CD4-positive, alpha-beta T cell treated with Interleukin-6 for 4 hours (primary cell): ENCODE measurements at regions not wholly inside any gene's neighbourhood (a gene's known extent, or its start where the extent isn't known, plus 50 kb on each side); places are given as distances from the start of the nearest gene placed in this dataset.
"Not testable (repeated sequence)": the region's sequence is repeated elsewhere in the genome, so short reads cannot be mapped to it uniquely, and the experiment has no call there.

ENCODE experiments used
- DNase-seq: peaks from one replicate; pipeline ENCODE4 v3.0.0-alpha.2; 2020; ENCODE audit warnings: mixed read lengths

DNA sequence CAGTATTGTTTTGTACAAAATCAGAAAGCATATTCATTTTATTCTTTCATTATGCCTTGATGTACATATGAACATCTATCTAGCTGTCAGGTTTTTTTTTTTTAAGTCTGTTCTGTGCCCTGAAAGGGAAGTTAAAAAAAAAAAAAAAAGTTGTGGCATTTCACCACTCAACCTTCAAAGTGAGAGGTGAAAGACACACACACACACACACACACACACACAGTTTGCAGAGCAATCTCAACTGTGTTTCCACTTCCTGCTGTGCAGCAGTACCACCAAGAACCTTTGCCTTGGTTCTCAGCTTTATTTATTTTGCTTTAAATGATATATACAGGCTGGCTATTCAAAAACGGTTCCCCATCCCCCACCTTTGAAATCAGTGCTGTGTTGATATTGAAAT is 955.6 kb downstream of the GATA3 start:
- peak; percentile 73 for DNase-seq

DNA sequence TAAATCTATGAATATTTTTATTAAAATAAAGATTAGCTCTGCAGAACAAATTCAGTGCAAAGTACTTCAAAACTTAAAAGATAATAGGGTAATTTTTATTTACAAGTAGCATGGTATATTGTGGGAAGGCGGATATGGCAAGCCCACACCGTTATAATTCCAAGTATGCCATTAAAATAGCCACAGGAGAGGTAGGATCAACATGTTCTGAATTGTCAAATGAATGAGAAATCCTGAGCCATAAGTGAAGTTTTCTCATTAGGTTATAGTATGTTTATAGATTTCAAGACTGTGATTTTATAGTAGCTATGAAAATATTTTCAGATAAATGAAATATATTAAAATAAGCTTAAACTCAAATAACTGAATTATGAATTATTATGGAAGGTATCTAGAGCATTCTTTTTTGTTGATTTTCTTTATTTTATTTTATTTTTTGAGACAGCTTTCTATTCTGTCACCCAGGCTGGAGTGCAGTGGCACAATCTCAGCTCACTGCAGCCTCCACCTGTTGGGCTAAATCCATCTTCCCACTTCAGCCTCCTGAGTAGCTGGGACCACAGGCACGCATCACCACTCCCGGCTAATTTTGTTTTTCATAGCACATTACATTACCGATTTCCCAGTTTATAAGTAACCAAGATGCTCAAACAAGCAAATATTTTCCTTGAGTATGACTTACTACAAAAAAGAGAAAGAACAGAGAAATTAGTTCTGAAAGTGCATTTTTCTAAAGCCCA is 956.6 kb downstream of the GATA3 start:
- DNase-seq: no peak

DNA sequence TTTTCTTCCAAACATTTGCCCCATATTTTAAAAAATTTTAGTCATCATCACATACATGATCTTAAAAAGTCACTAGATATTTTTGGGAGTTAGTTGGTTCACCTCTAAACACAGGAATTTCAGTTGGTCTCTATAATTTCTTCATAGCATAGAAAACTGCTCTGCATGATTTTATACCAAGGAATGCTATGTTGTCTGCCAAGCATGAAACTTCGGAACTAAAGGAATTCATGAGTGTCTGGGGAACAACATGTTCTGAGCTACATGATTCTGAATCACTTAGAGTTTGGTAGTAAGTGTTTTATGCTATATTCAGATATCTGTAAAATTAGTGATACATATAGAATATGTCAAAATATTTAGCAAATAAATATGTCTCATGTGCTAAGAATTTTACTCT is 957.8 kb downstream of the GATA3 start:
- no peak for DNase-seq

DNA sequence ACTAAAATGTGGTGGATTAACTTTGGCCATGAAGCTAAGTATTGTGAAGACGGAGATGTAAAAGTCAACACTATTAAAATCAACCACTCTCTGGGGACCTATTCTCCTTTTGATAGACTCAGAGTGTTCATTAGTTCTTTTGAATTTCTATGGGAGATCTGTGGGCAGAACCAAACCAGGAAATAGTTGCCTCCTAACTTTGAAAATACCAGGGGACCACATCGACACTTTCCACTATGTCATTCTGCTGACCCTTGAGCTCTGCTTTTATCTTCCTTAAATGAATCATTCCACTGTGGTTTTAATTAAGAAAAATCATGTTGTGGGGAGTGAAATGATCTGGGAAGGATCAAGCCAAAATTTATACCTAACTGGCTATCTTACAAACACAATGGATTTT is 960.5 kb downstream of the GATA3 start:
- no peak for DNase-seq

DNA sequence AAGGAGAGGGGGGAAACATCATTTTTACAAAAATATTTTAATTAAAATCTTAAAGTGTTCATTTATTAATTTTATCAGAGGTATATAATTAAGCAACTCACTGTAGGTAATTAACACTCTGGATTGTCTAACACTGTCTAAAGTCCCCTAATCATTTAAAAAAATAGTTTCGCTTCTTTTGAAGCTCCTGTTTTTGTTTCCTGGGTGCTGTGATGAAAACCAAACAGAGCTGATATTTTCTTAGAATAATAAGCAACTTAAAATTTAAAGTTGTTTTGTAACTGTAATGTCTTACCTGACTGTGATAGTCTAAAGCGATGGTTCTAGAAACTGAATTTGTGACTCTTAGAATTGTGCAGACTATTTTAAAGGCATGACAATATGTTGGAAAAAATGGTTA is 961.0 kb downstream of the GATA3 start:
- DNase-seq: no peak

DNA sequence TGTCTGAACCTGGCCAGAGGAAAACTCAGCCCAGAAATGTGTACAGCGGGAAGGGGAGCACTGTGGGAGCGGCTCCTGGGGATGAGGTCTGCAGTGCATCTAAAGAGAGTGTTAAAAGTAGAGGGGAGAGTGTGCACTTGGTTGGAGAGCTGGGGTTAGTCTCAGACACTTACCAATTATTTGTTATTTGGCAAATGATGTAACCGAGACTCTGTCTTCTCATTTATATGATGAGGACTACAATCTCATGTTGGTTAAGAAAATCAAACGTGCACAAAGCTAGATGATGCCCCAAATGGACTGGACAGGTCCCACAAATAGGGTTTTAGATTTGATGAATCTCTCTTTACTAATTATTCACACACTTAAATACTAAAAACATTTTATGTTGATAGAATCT is 962.4 kb downstream of the GATA3 start:
- no peak for DNase-seq

DNA sequence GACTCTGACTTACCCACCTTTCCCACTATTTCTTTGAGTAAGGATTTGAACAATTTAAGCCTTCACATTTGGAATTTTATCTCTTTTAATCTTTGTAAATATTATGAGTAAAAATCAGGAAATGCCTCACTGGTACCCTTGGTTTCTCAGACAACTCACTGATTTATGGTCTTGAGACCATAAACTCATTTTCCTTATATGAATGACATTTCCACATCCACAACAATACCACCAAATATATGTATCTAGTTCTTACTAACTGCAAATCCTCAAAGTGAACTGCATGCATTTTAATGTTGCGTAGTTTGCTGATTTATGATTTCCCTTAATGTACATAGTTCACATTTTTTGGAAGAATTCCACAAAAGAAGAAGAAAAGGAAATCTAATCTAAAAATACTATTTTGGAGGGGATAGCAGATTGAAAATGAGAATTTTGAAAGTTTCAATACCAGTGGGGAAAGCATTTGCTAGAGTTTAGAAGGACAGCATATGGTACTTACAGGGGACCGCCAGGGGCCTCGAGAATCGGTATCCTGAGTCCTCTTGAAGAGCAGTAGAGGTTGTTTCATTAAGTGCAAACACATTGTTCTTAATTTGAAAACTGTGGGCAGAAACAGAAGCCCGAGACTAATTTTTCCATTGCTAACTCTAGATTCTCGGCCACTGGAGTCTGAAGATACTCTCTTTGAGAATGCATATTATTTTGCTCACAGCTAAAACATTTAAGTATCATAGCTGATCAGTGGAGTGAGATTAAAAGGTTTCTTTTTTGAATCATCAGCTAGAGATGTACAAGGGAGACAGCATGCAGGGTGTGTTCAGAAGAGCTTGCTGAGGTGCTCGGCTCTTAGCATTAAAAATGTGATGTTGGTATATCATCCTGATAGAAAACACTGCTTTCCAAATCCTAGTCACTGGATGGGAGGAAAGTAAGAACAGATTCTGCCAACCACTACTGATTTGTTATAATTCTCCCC is 964.0 kb downstream of the GATA3 start:
- no peak for DNase-seq

DNA sequence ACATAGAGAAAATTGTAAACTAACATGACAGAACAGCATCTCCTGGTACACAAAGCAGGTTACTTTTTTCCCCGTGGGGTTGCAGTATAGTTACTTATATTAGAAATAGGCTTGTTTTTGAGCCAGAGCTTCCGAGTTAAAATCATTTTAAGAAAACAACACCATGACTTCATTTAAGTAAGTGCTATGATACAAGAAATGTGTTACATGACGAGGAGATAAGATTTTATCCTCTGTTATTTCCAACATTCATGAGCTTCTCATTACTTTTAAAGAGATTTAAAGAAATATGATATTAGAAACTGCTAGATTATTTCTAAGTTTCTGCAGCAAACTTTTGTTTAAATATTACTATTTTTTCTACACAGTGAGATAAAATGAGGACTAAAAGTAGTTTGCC is 968.7 kb downstream of the GATA3 start:
- no peak for DNase-seq

DNA sequence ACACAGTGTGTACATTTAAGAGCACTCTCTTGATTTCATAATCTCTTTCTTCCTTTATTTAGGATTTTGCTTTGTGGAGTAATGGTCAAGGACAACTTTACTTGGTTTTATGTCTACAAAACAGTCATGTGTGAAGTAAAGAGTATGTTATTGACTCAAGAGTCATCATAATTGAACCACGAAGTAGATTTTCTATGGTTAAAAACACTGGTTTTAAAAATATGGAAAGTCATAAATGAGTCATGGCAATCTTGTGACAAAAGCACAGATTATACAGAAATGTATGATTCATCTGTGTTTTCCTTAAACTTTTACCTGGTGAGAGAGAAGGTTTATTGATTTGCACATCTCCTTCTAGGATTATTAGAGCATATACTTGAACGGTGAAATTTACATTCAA is 969.7 kb downstream of the GATA3 start:
- DNase-seq: no peak

DNA sequence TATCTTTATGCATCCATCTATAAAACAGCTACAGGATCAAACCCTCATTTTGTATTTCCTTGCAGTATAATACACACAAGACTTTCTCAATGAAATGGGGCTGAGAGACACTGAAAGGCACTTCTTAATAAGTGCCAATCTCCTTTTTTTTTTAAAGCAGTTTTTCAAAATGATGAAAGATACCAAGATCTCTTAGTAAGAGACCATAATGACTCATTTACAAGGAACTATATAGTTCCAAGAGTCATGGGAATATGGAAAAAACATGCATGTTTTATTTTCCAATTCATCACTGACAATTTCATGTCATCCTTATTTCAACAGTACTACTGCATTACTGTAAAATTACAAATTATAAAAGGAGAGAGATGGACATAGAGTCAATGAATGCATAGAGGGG is 973.7 kb downstream of the GATA3 start:
- no peak for DNase-seq

DNA sequence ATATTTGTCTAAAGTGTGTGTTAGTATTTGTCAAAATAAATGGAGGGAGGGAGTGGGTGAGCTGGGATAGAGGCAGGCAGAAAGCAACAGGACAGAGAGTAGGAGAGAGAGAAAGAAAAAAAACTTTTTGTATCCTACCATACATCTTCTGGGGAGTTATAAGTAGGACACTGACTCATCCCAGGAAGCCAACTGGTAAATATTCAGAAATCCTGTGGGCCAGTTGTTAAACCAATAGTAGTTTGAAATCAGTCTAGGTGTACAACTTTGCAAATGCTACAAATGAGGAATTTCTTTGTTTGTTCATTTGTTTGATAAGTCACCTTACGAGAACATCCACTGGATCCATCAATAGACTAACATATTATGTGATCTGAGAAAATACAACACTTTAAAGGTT is 980.9 kb downstream of the GATA3 start:
- DNase-seq: no peak

DNA sequence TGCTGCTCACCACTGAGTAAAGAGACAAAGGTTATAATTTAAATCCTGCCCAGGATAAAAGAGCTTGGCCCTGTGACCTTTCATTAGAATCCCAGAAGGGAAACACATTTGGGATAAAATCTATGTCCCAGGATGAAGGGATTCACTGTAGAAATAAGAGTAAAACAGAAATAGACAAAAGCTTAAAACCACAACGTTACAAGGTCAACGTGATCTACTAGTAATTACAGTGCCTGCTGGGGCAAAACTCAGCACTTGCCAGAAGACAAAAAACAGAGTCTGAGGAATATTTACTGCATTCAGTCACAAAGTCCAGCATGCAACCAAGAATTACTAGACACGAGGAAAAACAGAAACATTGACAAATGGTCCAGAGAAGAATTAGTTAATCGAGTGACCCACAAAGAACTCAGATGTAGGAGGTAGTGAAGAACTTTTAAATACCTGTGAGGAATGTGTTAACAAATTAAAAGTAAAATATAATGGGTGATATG is 982.3 kb downstream of the GATA3 start:
- DNase-seq: no peak

DNA sequence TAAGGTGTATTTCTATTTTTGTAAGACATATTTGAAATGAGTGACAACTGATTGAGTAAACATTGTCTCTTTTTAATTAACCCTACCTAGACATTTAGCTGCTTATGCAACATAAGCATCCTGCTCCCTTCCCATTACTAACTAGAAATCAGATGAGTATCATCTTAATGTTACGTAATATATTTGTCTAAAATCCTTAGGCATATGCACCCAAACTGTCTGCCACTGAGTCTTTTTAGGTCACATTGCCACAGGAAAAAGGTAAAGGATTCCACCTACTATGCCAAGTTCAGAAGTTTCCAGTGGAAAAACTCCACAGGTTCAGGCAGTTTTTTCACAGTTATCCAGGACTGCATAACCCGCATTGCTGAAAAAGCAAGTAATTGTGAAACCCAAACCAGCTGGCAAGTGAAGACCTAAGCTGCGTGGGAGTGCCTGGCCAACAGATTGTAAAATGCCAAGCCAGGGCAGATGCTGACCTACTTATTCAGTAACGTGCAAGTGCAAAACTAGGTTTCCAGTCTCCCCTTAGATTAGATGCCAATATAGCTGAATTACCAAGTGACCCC is 983.7 kb downstream of the GATA3 start:
- no peak for DNase-seq

DNA sequence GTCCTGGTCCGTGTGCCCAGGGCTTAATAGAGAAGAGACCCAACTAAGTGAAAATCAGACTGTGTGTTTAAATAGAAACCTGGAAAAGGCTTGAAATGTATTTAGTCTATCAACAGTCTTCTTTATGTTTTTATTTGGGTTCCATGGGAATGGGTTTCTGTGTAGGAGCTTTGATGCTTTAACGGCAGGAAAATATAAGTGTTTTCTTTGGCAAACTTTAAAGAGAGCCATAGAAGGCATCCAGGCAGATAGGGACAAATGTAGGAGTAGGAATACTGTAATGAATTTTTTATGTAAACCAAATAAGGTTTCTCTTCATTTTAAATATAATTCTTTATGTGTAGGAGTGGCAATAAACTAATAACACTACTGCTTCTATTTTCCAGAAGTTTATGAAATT is 989.0 kb downstream of the GATA3 start:
- no peak for DNase-seq

DNA sequence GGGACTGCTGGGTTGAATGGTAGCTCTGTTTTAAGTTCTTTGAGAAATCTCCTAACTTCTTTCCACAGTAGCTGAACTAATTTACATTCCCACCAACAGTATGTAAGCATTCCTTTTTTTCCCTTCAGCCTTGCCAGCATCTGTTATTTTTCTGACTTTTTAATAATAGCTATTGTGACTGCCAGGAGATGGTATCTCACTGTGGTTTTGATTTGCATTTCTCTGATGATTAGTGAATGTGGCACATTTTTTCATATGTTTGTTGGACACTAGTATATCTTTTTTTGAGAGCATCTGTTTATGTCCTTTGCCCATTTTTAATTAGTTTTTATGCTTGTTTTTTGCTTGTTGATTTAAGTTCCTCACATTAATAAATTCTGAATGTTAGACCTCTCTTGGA is 990.8 kb downstream of the GATA3 start:
- no peak for DNase-seq

DNA sequence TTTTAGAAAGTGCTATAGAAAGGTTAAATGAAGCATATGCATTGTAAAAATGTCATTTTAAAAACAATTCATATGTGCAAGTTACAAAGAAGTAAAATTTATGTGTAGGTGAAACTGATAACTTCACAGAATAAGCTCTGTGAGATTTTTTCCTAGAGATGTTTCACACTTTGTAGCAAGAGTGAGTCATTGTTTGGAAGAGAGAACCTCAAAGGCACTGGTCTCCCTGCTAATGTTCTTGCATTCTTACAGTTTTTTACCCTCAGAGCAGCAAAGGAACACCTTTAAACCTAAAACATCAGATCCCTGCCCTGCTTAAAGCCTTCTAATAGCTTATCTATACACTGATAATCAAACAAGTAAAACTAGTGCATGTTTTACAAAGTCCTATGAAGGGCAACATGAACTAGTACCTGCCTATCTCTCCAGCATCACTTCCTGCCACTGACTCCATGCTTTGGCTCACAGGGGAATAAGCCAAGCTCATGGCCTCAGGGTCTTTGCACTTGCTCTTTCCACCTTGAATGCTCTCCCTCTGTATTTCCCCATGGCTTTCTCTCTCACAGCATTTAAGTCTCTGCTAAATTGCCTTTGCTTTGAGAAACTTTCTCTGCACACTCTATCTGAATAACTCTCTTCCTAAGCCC is 997.0 kb downstream of the GATA3 start:
- DNase-seq: no peak

DNA sequence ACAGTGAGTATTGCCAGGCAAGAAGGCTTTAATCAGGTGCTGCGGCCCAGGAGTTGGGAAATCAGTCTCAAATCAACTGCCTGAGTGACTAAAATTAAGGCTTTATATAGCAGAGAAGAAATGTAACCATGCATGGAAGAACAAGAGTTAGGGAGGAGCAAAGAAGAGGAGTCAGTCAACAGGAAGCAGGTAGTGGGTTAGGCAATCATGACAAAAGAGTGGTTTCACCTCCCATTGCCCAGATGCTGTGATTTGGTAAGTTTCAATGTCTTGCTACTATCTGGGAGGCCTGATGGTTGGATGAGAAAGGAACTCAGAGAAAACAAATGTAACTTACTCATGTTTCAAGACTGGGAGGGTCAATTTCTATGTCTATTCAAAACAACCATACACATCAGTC is 998.3 kb downstream of the GATA3 start:
- no peak for DNase-seq

DNA sequence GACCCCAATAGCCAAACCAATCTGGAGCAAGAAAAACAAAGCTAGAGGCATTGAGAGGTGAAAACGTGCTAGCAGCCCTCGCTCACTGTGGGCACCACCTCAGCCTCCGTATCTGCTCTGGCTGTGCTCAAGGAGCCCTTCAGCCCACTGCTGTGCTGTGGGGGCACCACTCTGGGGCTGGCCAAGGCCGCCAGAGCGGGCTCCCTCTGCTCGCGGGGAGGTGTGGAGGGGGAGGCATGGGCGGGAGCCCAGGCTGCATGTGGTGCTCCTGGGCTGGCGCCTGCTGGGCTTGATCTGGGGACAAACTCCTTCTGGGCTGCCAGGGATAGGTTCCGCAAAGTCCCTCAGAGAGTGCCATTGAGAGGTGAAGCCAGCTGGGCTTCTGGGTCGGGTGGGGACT is 1002.0 kb downstream of the GATA3 start:
- no peak for DNase-seq

DNA sequence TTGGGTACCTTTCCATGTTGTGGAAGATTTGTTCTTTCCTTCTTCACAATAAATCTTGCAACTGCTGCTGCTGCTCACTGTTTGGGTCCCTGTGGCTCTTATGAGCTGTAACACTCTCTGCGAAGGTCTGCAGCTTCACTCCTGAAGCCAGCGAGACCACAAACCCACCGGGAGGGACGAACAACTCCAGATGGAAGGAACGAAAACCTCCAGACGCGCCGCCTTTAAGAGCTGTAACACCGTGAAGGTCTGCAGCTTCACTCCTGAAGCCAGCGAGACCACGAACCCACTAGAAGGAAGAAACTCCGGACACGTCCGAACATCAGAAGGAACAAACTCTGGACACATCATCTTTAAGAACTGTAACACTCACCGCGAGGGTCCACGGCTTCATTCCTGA is 1002.8 kb downstream of the GATA3 start:
- not testable (repeated sequence) for DNase-seq

DNA sequence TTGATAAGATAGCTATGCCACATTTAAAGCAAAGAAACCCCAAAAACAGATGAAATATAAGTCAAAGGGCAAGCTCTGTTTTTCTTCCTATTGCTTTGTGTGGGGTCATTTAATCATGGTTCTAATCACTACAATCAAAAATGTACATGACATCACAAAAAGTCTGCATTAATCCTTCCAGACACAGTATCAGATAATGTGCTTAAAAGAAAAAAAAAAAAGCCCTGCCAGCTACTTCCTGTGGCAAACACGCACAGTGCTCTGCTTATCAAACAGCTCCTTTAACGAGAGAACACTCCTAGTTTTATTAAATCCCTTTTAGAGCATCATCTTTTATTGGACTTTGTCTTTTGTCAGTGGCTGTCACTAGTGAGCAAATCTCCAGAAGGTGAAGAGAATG is 1005.8 kb downstream of the GATA3 start:
- peak; percentile 5 for DNase-seq

DNA sequence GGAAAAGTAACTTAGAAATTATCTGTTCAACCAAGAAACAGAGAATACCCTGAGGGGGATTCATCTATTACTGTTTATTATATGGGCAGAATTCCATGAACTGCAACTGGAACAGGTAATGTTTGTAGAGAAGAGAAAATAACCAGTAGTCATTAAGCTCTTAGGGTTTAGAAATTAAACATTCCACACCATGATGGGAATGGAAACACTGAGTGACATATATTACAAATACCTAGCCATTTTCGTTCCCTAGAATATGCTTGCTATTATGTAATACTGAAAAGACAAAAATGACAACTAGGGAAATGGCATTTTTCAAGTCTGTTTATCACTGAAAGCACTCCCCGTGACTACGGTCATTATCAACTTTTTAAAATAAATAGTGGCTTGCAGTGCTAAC is 1007.4 kb downstream of the GATA3 start:
- DNase-seq: no peak

DNA sequence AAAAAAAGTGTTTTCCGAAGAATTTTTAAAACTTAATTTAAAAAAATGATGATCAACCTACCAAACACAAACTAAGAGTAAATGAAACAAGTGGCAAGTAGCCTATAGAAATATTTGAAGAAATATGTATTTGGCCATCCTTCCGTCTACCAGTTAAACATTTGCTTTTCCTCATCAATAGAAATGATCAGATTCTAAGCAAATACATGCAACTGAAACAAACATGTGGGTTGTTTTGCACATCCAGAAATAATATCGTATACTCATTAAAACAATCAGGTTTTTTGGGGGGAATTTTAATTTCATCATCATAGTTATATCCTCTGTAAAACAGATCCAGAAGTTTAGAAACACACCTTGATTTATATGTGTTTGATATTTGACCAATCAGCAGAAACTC is 1011.7 kb downstream of the GATA3 start:
- no peak for DNase-seq

DNA sequence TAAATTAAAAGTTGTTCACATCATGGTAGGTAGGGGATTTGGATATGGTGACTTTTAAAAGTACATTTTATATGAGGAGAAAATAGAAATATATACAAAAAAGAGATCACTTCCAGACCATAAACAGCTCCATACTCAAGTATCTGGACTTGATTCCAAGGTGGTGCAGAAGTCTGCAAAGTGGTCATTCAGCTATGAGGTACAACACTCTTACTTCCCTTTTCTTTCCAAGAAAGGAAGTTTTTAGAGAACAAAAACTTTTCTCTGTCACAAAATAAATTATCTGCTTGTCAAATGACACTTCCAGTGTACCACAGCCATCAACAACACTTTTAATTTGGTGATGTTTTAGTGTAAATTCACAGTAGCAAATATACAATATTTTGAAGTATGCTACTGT is 1013.5 kb downstream of the GATA3 start:
- DNase-seq: no peak
